Central memory CD4-positive, alpha-beta T cell (primary cell): ENCODE measurements at regions not wholly inside any gene's neighbourhood (a gene's known extent, or its start where the extent isn't known, plus 50 kb on each side); places are given as distances from the start of the nearest gene placed in this dataset.
"Not testable (repeated sequence)": the region's sequence is repeated elsewhere in the genome, so short reads cannot be mapped to it uniquely, and the experiment has no call there.

ENCODE experiments used
- DNase-seq: peaks from one replicate; pipeline ENCODE4 v3.0.0; 2022

DNA sequence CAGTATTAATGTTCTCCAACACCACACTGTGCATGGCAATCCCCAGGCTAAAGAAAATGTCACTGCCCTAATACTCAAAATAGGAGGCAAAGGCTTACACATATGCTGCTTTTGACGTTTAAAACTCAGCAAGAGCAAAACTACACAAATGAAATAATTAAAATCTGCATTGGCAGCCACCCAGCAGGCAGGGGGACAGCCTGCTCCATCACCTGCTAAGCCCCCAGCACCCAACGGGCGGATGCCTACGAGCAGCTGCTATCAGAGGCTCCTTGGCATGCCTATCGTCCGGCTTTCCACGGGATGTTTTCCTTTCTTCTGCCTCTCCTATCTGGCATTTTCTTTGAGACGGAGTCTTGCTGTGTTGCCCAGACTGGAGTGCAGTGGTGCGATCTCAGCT is 337.5 kb downstream of the SOX9 start:
- no peak for DNase-seq

DNA sequence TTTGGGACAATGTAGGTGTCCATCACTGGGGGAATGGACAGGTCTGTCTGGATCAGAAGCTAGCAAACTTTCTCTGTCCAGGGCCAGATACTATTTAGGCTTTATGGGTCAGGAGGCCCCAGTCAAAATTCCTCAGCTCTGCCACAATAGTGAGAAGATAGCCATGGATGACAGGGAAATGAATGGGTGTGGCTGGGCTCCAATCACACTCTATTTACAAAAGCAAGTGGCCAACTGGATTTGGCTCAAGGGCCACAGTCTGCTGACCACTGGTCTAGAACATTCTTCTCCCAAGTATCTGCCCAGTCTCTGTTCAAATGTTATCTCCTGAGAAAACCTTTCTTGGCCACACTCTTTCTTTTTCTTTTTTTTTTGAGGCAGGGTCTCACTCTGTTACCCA is 339.9 kb downstream of the SOX9 start:
- no peak for DNase-seq

DNA sequence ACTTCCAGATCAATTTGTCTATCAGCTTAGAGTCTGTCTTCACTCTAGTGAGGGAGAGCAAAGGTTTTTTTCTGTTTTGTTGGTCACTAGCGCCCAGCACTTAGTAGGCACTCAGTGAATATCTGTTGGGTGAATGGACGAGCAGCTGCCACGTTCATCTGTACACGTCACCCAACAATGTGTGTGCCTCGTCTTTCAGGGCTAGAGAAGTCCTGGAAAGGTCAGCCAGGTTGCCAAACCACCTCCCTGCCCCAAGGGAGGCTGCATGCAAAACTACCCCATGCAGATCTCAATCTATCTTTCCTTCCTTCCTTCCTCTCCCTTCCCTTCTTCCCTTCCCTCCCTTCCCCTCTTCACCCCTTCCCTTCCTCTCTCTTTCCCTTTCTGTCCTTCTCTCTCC is 340.9 kb downstream of the SOX9 start:
- DNase-seq: no peak

DNA sequence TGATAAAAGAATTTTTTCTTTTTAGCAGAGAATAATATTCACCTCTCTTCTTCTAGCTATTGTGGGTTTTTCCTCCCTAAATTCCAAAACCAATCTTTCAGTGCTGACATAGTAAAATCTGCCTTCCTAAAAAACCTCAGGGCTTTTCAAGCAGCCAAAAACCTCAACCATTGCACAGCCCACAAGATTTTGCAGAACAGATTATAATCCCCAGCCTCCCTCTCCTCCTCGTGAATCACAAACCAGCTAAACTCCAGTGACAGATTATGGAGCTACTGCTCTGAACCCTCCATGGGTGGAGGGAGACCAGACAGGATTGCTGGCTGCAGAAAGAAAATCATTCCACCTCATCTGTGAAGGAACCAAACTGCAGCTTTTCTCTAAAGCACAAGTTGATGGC is 341.6 kb downstream of the SOX9 start:
- no peak for DNase-seq

DNA sequence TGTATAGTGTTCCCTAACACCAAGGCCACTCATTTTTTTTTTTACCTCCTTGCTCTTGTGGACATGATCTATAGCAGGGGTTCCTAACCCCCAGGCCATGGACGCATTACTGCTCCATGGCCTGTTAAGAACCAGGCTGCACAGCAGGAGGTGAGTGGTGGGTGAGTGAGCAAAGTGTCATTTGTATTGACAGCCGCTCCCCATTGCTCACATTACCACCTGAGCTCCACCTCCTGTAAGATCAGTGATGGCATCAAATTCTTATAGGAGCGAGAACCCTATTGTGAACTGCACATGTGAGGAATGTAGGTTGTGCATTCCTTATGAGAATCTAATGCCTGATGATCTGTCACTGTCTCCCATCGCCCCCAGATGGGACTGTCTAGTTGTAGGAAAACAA is 342.0 kb downstream of the SOX9 start:
- DNase-seq: no peak

DNA sequence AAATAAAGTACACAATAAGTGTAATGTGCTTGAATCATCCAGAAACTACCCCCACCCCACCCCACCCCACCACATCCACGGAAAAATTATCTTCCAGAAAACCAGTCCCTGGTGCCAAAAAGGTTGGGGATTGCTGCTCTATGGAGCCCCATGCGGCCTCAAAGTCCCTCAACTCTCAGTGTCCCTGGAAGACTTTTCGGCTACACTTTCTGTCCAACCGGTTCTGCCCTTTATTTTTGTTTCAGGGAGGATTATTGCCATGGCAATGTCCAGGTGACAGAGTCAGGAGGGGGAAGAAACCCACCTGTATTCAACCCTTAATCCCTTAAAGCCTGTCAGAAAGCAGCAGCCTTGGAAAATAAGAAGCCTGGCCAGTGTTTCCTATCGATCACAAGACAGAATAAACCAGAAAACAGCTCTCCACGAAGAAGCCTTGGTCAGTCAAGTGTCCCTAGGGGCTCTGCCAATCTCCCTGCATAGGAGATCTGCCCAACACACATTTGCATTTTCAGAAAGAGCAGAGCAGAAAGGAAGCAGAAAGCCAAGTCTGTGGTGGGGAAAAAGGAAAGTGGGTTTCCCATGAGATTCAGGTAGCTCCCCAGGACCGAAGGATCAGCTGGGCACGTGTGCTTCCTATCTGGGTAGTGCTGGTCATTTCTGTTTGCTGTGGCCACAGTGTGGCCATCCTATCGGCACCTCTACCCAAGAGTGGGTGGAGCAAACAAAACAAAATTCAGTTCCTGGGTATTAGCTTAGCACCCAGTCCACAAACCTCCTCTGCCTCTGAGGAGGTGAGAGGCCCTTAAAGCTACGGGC is 342.7 kb downstream of the SOX9 start:
- DNase-seq: no peak

DNA sequence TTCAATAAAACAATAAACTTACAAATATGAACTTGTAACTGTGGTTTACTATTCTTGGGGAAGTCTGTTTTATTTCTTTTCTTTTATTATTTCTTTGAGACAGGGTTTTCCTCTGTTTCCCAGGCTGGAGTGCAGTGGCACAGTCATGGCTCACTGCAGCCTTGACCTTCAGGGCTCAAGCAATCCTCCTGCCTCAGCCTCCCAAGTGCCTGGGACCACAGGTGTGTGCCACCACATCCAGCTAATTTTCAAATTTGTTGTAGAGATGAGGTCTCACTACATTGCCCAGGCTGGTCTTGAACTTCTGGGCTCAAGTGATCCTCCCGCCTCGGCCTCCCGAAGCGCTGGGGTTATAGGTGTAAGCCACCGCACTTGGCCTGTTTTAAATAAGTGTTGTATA is 343.4 kb downstream of the SOX9 start:
- not testable (repeated sequence) for DNase-seq

DNA sequence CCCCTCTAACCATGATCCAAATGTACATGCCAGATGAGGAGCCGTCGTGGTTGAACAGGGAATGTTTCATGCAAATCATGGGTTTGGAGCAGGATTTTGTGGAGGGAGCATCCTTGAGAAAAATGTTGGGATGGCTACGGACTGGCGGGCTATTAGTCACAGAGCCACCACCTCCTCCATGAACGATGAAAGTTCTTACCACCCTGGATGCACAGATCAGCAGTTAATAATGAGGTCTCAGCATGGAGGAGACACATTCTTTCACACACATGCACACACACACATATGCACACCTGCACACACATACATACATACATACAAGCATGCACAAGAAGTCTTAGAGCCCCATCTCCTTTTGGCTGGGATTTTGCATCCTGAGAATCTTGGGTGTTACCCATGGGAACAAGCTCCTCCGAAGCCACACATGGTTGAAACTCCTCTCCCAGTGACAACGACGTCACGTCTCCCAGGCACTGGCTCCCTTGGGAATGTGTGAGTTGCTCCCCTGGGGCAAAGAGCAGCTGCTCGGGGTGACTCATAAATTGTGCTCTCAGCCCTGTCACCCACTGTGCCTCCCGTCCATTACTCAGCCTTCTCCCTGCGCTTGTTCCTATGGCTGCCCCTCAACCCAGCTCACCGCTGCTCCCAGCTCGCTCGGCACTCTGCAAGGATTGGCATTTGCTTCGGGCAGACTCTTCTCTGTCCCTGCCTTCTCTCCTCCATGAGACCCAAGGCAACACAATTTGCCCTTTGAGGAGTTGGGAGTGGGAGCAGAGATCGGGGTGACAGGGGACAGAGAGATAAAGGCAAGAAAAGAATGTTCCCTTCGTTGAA is 344.6 kb downstream of the SOX9 start:
- DNase-seq: no peak

DNA sequence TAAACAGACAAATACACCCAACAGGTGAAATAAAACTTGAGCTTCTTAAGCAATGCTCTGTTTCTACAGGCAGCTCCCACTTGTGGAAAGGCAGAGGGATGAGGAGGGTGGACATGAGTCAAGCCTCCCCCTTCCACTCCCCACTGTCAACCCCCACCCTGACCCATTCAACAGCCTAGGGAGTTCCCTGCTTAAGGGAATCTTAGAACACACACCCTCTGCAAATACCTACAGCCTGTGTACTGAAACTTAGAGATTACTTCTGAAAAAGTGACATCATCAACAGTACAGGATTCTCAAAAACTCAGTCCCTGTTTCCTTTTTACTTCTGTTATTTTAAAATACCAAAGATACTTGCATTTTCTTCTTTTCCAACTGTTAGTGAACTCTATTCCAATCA is 345.4 kb downstream of the SOX9 start:
- no peak for DNase-seq

DNA sequence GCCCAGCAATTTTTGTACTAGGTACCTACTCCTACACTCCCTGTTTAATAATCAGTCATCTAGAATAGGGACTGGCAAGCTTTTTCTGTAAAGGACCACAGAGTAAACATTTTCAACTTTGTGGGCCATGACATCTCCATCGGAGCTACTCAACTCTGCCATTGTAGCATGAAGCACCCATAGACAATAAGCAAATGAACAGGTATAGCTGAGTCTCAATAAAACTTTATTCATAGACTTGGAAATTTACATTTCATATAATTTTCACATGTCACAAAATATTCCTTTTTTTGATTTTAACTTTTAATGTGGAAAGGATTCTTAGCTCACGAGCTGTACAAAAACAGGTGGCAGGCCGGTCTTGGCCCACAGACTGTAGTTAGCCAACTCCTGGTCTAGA is 345.8 kb downstream of the SOX9 start:
- DNase-seq: no peak

DNA sequence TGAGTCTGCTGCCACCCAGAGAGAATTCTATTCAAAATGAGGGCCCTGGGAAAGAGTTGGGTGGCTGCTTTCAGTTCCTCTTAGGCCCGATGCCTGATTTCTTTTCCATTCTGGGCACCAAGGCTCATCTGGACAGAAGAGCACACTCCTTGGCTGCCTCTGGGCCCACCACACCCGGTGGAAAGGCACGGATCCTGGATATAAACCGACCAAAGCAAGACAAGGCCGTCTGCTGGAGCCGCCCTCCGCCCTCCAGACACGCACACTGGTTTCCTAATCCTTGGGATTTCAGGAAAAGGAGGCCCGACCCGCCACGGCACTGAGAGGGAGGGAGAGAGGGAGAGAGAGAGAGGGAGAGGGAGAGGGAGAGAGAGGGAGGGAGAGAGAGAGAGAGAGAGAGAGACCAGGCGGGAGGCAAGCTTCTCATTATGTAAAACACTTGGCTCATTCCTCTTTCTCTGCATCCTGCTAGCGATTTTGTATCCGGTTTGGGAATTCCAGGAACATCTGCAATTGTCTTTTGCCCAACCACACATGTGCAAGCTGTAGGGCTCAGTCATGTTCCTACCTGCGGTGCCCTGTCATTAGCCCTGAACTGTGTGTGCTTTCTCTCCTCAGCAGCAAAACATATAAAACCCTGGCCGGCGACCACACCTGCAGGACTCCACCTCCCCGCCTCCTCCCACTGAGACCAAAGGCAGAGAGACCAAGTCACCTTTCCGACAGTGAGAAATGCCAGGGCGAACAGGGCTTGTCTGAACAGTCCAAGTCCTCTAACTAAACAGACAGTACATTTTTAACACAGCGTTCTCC is 347.2 kb downstream of the SOX9 start:
- DNase-seq: no peak

DNA sequence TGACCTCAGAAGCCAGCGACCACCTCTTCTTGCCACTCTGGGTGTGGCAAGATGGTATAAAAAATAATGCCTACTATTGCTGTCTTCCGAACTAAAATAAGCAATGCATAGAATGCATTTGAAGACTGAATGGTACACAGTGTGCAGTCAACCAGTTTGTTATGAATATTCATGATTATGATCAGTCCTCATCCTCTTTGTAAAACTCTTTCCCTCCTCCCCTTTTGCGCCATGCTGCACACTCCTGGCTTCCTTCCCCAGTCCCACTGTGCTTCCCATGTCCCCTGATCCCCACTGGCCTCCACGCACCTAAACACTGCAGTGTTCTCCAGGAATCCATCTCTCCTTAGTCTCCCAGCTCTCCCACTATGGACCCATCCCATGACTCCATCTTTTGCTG is 348.0 kb downstream of the SOX9 start:
- DNase-seq: no peak

DNA sequence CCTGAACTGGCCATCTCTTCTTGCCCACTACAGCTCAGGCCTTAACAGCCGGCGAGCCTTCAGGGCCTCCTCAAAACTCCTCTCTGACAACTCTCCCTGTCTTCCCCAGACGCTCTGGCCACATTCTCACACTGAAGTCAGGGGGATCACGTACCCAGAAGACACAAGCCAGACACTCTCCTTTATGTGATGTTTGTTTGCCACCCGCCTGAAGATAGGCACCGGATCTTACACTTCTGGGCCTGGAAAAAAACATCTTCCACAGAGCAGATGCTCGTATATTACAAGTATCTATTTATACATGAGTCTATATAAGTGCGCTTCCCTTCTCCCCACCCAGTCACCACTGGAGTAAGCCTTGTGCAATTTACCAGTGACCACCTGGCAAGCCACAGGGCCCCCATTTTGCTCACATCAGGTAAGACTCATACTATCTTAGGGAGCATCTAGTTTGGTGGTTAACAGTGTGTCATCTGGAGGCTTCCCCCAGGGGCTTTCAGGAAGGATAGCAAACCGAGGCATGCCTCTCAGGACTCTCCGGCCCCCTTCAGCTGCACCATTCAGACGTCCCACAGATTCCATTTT is 349.4 kb downstream of the SOX9 start:
- no peak for DNase-seq

DNA sequence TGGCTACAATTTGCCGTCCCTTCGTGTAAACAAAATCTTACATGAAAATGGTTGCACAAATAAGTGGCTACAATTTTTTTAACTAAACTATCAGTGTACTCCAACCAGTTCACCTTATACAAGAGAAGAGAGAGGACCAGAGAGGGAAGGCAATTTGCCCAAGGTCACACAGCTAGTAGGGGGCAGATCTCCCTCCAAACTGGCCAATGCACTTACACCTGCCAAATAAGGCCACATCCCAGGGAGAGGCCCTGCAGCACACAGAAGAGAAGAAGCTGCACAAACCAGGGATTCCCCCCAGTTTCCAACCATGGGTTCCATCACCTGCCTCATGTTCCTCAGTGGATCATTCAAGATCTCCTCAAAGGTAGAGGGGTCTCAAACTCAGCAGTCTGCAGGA is 349.9 kb downstream of the SOX9 start:
- DNase-seq: no peak

DNA sequence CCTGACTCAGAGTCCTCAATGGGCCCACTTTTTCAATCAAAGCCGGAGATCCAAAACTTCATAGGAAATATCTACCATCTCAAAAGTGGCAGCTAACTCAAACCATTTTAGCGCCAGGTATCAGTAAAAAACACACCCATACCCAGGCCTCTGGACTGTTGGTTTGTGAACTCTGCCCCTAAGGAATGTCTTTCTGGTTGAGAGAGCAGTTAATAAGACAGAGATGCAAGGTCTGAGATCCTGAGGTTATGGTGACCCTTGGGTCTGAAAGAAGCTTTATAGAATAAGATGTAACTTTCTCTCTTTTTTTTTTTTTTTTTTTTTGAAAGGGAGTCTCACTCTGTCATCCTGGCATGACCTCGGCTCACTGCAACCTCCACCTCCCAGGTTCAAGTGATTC is 350.5 kb downstream of the SOX9 start:
- DNase-seq: no peak

DNA sequence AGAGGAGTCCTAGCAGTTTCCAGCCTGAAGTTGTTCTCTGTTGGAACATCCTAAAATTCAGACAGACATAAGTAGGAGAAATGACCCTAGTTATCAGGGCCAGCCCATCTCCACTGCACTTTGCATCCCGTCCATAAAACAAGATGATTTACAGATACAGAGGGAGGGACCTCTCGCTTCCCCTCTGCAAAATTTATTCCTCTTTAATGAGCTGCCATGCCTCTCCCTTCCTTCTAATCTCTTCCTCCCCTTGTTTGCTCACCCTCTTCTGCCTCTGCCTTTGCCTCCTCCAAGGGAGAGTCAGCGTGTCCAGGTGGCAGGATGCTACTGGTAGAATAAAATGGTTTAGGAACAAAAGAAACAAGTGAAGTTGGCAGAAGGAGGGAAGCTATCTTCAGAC is 351.3 kb downstream of the SOX9 start:
- no peak for DNase-seq

DNA sequence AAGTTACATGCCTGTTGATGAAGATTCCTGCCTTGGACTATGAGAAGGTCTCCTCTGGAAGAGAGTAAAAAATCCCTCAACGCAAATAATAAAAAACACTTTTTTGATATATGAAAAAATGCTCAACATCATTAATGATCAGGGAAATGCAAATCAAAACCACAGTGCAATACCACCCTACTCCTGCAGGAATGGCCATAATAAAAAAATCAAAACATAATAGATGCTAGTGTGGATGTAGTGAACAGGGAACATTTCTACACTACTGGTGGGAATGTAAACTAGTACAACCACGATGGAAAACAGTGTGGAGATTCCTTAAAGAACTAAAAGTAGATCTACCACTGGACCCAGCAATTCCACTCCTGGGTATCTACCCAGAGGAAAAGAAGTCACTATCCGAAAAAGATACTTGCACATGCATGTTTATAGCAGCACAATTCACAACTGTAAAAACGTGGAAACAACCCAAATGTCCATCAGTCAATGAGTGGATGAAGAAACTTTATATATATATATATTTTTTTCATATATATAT is 352.1 kb downstream of the SOX9 start:
- not testable (repeated sequence) for DNase-seq

DNA sequence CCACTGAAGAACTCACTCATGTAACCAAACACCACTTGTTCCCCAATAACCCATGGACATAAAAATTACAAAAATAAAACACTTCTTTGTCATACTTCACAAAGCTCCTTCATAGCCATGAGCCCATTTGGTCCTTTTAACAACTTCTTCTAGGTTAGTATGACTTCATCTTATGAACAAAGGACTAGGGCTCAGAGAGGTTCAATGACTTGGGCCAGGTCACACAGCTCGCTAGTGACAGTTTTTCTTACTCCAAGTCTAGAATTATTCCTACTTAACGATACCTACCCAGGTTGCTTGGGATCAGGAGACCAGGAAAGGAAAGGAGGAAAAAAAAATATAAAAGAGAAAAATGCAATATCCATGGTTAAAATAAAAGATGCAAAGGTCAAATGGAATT is 353.4 kb downstream of the SOX9 start:
- DNase-seq: no peak

DNA sequence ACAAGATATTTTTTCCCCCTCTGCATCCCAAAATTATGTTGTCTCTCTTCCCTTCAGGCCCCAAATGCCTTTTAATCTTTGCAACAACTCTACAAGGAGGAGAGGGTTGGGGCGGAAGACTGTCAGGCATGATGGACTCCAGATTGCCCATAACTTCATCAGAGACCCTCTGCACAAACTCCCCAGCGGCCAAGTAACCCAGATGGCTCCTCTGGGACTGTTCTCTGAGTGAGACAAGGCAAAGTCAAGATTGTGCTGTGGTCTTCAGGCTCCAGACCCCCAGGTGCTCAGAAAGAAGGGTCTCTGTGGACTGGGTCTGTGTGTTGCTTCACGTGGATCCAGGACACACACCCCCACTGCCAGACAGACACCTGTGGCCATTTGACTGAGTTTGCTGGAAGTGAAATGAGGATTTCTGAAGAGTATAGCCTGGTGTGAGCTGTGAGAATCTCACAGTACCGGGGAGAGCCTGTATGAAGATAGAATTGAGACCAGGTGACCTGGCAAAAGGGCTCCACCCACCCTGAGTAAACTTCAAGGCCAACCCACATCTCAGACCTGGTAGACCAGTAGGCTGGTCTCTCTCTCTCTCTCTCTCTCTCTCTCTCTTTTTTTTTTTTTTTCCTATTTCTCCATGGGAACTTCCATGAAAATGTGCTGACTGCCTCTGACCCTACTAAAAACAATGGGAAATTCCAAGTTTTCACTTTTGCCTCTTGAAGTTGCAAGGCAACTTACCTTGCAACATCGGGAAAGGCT is 354.1 kb downstream of the SOX9 start:
- no peak for DNase-seq

DNA sequence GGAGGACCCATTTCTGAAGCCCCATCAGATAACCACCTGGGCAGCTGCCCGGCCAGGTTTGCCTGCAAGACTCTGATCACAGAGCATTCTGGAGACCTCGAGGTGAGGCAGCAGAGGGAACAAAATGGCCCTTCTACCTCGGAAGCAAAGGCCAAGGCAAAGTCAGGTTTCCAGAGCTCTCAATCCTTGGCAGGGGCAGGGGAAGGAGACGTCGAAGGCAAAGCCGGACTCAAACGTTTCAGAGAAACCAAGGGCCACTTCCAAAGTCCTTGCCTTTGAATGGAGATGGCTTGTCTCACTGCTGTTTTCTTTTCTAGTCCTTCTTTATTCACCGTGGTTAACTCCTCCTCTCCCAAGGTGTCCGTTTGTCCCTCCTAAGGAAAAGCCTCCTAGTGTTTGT is 355.3 kb downstream of the SOX9 start:
- DNase-seq: no peak

DNA sequence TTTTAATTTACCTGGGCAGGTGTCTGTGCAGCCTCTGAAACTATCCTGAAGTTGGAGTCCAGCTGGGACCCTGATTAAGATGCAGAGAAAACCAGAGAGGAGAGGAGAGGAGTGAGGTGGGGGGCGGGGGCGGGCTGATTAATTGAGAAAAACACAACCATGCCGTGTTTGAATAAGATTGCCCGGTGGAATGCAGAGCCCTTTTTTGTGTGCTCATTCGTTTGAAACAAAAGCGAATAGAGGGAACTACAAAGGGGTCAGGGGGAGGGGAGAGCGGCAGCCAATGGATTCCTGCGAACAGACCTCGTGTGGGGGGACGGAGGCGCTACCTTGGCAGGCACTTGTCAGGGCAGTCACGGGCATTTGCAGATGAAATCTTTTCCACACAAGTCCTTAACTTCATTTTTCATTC is 355.8 kb downstream of the SOX9 start:
- no peak for DNase-seq

DNA sequence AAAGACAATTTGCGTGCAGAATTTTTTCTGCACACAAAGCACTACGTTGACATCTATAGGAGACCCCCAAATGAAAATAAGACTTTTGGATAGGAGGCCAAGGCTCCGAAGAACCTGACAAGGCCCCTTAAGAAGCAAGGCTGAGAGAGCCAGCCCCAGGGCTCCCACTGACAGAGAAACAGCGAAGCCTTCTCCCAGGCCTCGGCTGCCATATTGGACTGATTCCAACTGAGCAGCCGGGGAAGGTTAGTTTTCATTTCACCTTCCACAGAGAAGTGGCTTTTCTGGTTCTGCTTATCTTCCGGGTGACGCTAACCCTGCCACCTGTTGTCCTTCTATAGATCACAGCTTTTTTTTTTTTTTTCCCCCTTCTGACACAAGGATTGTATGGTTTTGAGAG is 356.7 kb downstream of the SOX9 start:
- DNase-seq: no peak
